Nephron progenitor cell (in vitro differentiated cells): ENCODE measurements at regions not wholly inside any gene's neighbourhood (a gene's known extent, or its start where the extent isn't known, plus 50 kb on each side); places are given as distances from the start of the nearest gene placed in this dataset.
"Not testable (repeated sequence)": the region's sequence is repeated elsewhere in the genome, so short reads cannot be mapped to it uniquely, and the experiment has no call there.

Experiments used
- DNase-seq: peaks from one replicate; pipeline ENCODE4 v3.0.0; 2021
- H3K27ac Mint-ChIP-seq: 2 replicates; pipeline ENCODE4 v1.8.0; 2021; ENCODE audit warnings: mild to moderate bottlenecking, moderate library complexity, mixed read lengths
- H3K27me3 Mint-ChIP-seq: 2 replicates; pipeline ENCODE4 v1.8.0; 2021; ENCODE audit warnings: mild to moderate bottlenecking, low read depth, mixed read lengths; ENCODE audit not compliant: poor library complexity
- H3K36me3 Mint-ChIP-seq: 2 replicates; pipeline ENCODE4 v1.8.0; 2021; ENCODE audit warnings: low read depth, mixed read lengths
- H3K4me1 Mint-ChIP-seq: 2 replicates; pipeline ENCODE4 v1.8.0; 2021; ENCODE audit warnings: mixed read lengths
- H3K4me3 Mint-ChIP-seq: 2 replicates; pipeline ENCODE4 v1.8.0; 2021; ENCODE audit warnings: mild to moderate bottlenecking, moderate library complexity, mixed read lengths
- H3K9me3 Mint-ChIP-seq: 2 replicates; pipeline ENCODE4 v1.8.0; 2021; ENCODE audit warnings: mild to moderate bottlenecking, moderate library complexity, mixed read lengths
- CTCF ChIP-seq: fragments of 200-600 bp; sonication (generic); IDR thresholded peaks from 2 replicates; pipeline ENCODE4 v1.5.0; 2021; ENCODE audit warnings: antibody characterized with exemption

DNA sequence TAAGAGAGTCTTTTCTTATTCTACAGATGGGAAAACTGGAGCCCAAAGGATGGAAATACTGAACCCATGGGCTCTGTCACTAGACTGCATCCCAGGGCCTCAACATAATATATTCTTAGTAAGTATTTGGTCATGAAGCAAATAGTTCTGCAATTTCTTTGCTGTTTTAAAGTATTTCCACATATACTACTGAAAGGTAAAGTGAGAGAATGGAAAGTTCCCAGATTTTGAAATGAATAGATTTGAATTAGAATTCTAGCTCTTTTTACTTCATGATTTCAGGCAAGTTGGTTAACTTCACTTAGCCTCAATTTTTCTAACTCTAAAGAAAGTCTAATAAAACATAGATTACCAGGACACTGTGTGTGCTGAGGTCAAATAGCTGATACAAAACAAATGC is 95.6 kb upstream of the FGGY start:
- peaks cover 23% of the 10 kb centered on the region for H3K4me1 Mint-ChIP-seq
- TF ChIP-seq CTCF, result no peak
- no peak overlapping the region for H3K27ac Mint-ChIP-seq
- no peak overlapping the region for H3K4me3 Mint-ChIP-seq
- H3K9me3 Mint-ChIP-seq, result peaks cover 17% of the 10 kb centered on the region
- H3K27me3 Mint-ChIP-seq, result no peaks in the 10 kb centered on the region
- peaks cover 5% of the 10 kb centered on the region for H3K36me3 Mint-ChIP-seq
- DNase-seq, result no peak

DNA sequence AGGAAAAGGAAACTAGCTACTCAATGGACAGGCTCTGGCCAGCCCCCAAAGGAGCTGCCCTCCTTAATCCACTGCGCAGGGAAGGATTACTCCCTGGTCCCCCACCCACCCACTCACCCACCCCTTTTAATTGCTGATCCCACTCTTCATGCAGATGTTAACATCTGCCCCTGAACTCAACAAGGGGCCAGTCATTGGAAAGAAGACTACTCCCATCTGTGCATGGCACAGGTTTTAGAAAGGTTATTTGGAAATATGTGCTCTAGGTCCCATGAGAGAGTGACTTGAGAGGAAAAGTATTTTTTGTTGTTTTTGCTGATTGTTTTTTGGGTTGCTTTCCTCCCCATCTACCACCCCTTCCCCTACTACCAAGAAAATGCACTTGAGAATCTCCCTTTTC is 94.4 kb upstream of the FGGY start:
- no peak for TF ChIP-seq CTCF
- H3K27ac Mint-ChIP-seq, result no peak overlapping the region
- peaks cover 9% of the 10 kb centered on the region for H3K36me3 Mint-ChIP-seq
- no peaks in the 10 kb centered on the region for H3K27me3 Mint-ChIP-seq
- no peak overlapping the region for H3K4me3 Mint-ChIP-seq
- DNase-seq, result no peak
- peaks cover 33% of the 10 kb centered on the region for H3K4me1 Mint-ChIP-seq
- H3K9me3 Mint-ChIP-seq, result peaks cover 26% of the 10 kb centered on the region

DNA sequence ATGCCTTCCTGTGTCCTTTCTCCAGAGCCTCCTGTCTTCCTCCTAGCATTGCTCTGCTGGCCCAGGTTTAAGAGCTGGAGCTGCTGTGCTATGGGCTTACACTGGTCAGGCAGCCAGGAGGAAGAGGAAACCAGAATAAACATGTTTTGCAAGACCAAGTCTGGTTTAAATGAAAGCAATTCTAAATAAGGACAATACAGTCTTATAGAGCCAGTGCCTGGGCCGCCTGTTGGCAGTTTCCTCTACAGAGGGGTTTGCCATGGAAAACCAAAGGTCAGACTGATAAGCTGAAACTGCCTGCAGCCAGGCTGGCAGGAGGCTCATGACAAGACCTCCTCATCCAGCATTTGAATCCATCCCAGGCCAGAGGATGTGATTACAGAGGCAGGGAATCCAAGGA is 92.9 kb upstream of the FGGY start:
- no peak overlapping the region for H3K4me3 Mint-ChIP-seq
- H3K27me3 Mint-ChIP-seq, result no peaks in the 10 kb centered on the region
- no peak overlapping the region for H3K27ac Mint-ChIP-seq
- H3K36me3 Mint-ChIP-seq, result peaks cover 23% of the 10 kb centered on the region
- H3K9me3 Mint-ChIP-seq, result peaks cover 42% of the 10 kb centered on the region
- no peak for TF ChIP-seq CTCF
- no peak for DNase-seq
- peaks cover 25% of the 10 kb centered on the region for H3K4me1 Mint-ChIP-seq

GRCh38 chr1:59206616-59207015 is 90.3 kb upstream of the FGGY start:
- peaks cover 14% of the 10 kb centered on the region for H3K4me1 Mint-ChIP-seq
- H3K27me3 Mint-ChIP-seq, DNase-seq, H3K4me3 Mint-ChIP-seq: not testable (repeated sequence)
- peaks cover 68% of the 10 kb centered on the region for H3K9me3 Mint-ChIP-seq
- H3K27ac Mint-ChIP-seq, result peak overlapping the region; percentile 92
- H3K36me3 Mint-ChIP-seq, result peaks cover 48% of the 10 kb centered on the region

GRCh38 chr1:59210430-59210829 is 86.5 kb upstream of the FGGY start:
- Mint-ChIP-seq H3K4me1 (peaks cover 45% of the 10 kb centered on the region), H3K36me3 (peaks cover 47% of the 10 kb centered on the region), H3K9me3 (peaks cover 75% of the 10 kb centered on the region)
- DNase-seq, H3K4me3 Mint-ChIP-seq, H3K27me3 Mint-ChIP-seq, H3K27ac Mint-ChIP-seq: not testable (repeated sequence)

DNA sequence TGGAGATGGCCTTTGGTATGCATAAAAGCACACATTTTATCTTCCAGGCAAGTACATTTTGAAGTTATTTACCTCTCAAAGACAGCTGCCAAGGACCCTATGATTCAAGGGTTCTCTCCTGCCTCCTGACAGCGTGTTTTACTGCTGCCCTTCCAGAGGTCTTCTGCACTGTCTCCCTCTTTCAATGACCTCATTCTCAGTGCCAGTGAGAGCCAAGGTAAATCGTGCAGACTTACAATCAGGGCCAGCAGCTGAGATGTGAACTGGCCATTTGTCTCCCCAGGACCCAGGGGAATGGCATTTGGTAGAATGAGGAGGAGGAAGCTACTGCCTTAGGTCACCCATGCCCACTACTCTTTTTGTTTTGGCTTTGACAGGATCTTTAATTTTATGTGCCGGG is 84.2 kb upstream of the FGGY start:
- Mint-ChIP-seq H3K4me1 (peaks cover 46% of the 10 kb centered on the region), H3K4me3 (no peak overlapping the region), H3K27me3 (peaks cover 5% of the 10 kb centered on the region), H3K27ac (peak overlapping the region; percentile 97), H3K9me3 (peaks cover 76% of the 10 kb centered on the region), H3K36me3 (peaks cover 55% of the 10 kb centered on the region)
- TF ChIP-seq CTCF, result no peak
- DNase-seq, result no peak

DNA sequence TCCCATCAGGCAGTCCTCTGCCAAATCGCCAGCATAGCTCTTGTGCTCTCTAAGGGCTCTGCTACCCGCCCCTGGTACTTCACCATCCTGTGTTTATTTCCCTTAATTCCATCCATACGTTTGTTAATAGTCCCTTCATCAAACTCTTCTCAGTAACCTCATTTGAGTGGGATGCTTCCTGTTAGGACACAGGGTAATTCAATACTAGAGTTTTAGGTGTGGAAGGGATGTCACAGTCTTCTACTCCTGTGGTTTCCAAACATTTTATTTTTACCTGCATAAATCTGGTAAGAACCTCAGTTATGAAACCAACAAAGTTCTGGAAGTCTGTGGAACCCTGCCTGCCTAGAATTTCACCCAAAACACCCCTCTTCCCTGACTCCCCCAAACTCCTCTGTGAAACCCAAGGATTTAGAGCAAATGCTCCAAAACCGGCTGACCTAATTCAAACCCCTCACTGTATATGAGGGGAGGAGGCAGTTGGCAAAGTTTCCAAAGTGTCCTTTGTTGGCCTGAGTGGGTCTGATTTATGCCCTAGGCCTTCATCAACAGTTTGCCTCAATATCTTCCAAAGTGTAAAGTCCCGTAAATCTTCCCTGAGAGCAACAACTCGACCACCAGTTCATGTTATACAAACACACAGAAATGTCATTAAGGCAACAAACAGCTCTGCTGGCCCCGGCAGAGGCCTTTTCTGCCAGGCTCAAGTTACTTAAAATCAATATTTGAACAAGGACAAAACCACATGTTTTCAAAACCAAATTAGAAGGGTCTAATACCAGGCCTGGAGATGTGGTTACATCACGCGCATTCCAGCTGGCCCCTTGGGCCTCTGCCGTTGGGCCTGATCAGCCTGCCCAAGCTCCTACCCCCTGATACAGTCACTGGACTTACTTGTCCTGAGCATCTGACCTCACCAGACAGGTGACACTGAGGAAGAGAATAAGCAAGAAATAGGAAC is 82.4 kb upstream of the FGGY start:
- H3K27ac Mint-ChIP-seq, result peak overlapping the region; percentile 97
- peaks cover 5% of the 10 kb centered on the region for H3K27me3 Mint-ChIP-seq
- H3K9me3 Mint-ChIP-seq, result peaks cover 73% of the 10 kb centered on the region
- peaks cover 53% of the 10 kb centered on the region for H3K36me3 Mint-ChIP-seq
- H3K4me3 Mint-ChIP-seq, result peak overlapping the region; percentile 35
- H3K4me1 Mint-ChIP-seq, result peaks cover 46% of the 10 kb centered on the region
- TF ChIP-seq CTCF, result no peak
- peak; percentile 30 for DNase-seq
